ENCODE measurements at regions not wholly inside any gene's neighbourhood (a gene's known extent, or its start where the extent isn't known, plus 50 kb on each side); places are given as distances from the start of the nearest gene placed in this dataset.
"Not testable (repeated sequence)": the region's sequence is repeated elsewhere in the genome, so short reads cannot be mapped to it uniquely, and the experiment has no call there.

GRCh38 chr4:138775890-138776289 lies 239.7 kb upstream of the NOCT start:
- H4K20me1 ChIP-seq (ENCODE audit: insufficient read depth, low read length): no peaks in the 10 kb centered on the region
- H3K27me3 ChIP-seq (ENCODE audit: insufficient read depth, low read length): peaks cover 3% of the 10 kb centered on the region
- H3K4me3 ChIP-seq (ENCODE audit: insufficient read depth, low read length): no peak overlapping the region
- no peak overlapping the region for H3K27ac ChIP-seq (ENCODE audit: low read depth, low read length)
- H3K4me2 ChIP-seq (ENCODE audit: insufficient read depth, low read length): no peak overlapping the region
- DNase-seq (ENCODE audit: insufficient read length, low spot score, missing footprints): no peak
- H3K9me3 ChIP-seq (ENCODE audit: low read depth, low read length): no peaks in the 10 kb centered on the region
- no peak for TF ChIP-seq CTCF (IDR thresholded peaks at IDR 0.05; ENCODE audit: extremely low read depth, low read depth, low read length)
- H3K4me1 ChIP-seq (ENCODE audit: insufficient read depth, low read length): no peaks in the 10 kb centered on the region
- H3K36me3 ChIP-seq (ENCODE audit: insufficient read depth, low read length): no peaks in the 10 kb centered on the region
- H2AFZ ChIP-seq (ENCODE audit: low read length): no peak overlapping the region
- no peaks in the 10 kb centered on the region for H3K79me2 ChIP-seq (ENCODE audit: insufficient read depth, low read length)

GRCh38 chr4:138775489-138775888 lies 240.1 kb upstream of the NOCT start:
- Histone ChIP-seq H3K27me3 (ENCODE audit: insufficient read depth, low read length) (peaks cover 3% of the 10 kb centered on the region), H3K4me3 (ENCODE audit: insufficient read depth, low read length) (no peak overlapping the region), H3K9me3 (ENCODE audit: low read depth, low read length) (no peaks in the 10 kb centered on the region), H3K4me1 (ENCODE audit: insufficient read depth, low read length) (no peaks in the 10 kb centered on the region), H3K36me3 (ENCODE audit: insufficient read depth, low read length) (no peaks in the 10 kb centered on the region), H3K79me2 (ENCODE audit: insufficient read depth, low read length) (no peaks in the 10 kb centered on the region), H3K27ac (ENCODE audit: low read depth, low read length) (no peak overlapping the region), H4K20me1 (ENCODE audit: insufficient read depth, low read length) (no peaks in the 10 kb centered on the region), H3K4me2 (ENCODE audit: insufficient read depth, low read length) (no peak overlapping the region), H2AFZ (ENCODE audit: low read length) (no peak overlapping the region)
- DNase-seq (ENCODE audit: insufficient read length, low spot score, missing footprints): no peak
- no peak for TF ChIP-seq CTCF (IDR thresholded peaks at IDR 0.05; ENCODE audit: extremely low read depth, low read depth, low read length)

GRCh38 chr4:138774940-138775339 lies 240.6 kb upstream of the NOCT start:
- no peak for DNase-seq (ENCODE audit: insufficient read length, low spot score, missing footprints)
- peaks cover 3% of the 10 kb centered on the region for H3K27me3 ChIP-seq (ENCODE audit: insufficient read depth, low read length)
- no peak overlapping the region for H2AFZ ChIP-seq (ENCODE audit: low read length)
- H3K4me2 ChIP-seq (ENCODE audit: insufficient read depth, low read length): no peak overlapping the region
- H3K4me1 ChIP-seq (ENCODE audit: insufficient read depth, low read length): no peaks in the 10 kb centered on the region
- no peaks in the 10 kb centered on the region for H4K20me1 ChIP-seq (ENCODE audit: insufficient read depth, low read length)
- no peak overlapping the region for H3K4me3 ChIP-seq (ENCODE audit: insufficient read depth, low read length)
- H3K79me2 ChIP-seq (ENCODE audit: insufficient read depth, low read length): no peaks in the 10 kb centered on the region
- no peaks in the 10 kb centered on the region for H3K9me3 ChIP-seq (ENCODE audit: low read depth, low read length)
- no peaks in the 10 kb centered on the region for H3K36me3 ChIP-seq (ENCODE audit: insufficient read depth, low read length)
- TF ChIP-seq CTCF (IDR thresholded peaks at IDR 0.05; ENCODE audit: extremely low read depth, low read depth, low read length): no peak
- H3K27ac ChIP-seq (ENCODE audit: low read depth, low read length): no peak overlapping the region

GRCh38 chr4:138774125-138774524 lies 241.5 kb upstream of the NOCT start:
- H3K27me3 ChIP-seq (ENCODE audit: insufficient read depth, low read length); H2AFZ ChIP-seq (ENCODE audit: low read length); H3K9me3 ChIP-seq (ENCODE audit: low read depth, low read length); H3K4me2 ChIP-seq (ENCODE audit: insufficient read depth, low read length); H3K79me2 ChIP-seq (ENCODE audit: insufficient read depth, low read length); H3K36me3 ChIP-seq (ENCODE audit: insufficient read depth, low read length); H3K4me3 ChIP-seq (ENCODE audit: insufficient read depth, low read length); DNase-seq (ENCODE audit: insufficient read length, low spot score, missing footprints); H3K4me1 ChIP-seq (ENCODE audit: insufficient read depth, low read length); H3K27ac ChIP-seq (ENCODE audit: low read depth, low read length); H4K20me1 ChIP-seq (ENCODE audit: insufficient read depth, low read length): not testable (repeated sequence)

- Histone ChIP-seq H3K27me3 (ENCODE audit: insufficient read depth, low read length) (peaks cover 3% of the 10 kb centered on the region), H3K4me2 (ENCODE audit: insufficient read depth, low read length) (no peak overlapping the region), H3K27ac (ENCODE audit: low read depth, low read length) (no peak overlapping the region), H3K4me3 (ENCODE audit: insufficient read depth, low read length) (no peak overlapping the region), H2AFZ (ENCODE audit: low read length) (no peak overlapping the region), H3K79me2 (ENCODE audit: insufficient read depth, low read length) (no peaks in the 10 kb centered on the region), H3K36me3 (ENCODE audit: insufficient read depth, low read length) (no peaks in the 10 kb centered on the region), H3K4me1 (ENCODE audit: insufficient read depth, low read length) (no peaks in the 10 kb centered on the region), H4K20me1 (ENCODE audit: insufficient read depth, low read length) (no peaks in the 10 kb centered on the region), H3K9me3 (ENCODE audit: low read depth, low read length) (no peaks in the 10 kb centered on the region)
- no peak for TF ChIP-seq CTCF (IDR thresholded peaks at IDR 0.05; ENCODE audit: extremely low read depth, low read depth, low read length)
- DNase-seq (ENCODE audit: insufficient read length, low spot score, missing footprints): no peak
Measured at GRCh38 chr4:138773321-138773720, 242.3 kb upstream of the NOCT start.
